GM18508 (cell line): ENCODE measurements at regions not wholly inside any gene's neighbourhood (a gene's known extent, or its start where the extent isn't known, plus 50 kb on each side); places are given as distances from the start of the nearest gene placed in this dataset.
"Not testable (repeated sequence)": the region's sequence is repeated elsewhere in the genome, so short reads cannot be mapped to it uniquely, and the experiment has no call there.

Experiments used
- ATAC-seq: cut with Tn5 transposase; IDR thresholded peaks from one replicate; pipeline ENCODE4 v1.9.1; 2021; ENCODE audit warnings: moderate number of reproducible peaks; ENCODE audit not compliant: insufficient read depth, unreplicated experiment

DNA sequence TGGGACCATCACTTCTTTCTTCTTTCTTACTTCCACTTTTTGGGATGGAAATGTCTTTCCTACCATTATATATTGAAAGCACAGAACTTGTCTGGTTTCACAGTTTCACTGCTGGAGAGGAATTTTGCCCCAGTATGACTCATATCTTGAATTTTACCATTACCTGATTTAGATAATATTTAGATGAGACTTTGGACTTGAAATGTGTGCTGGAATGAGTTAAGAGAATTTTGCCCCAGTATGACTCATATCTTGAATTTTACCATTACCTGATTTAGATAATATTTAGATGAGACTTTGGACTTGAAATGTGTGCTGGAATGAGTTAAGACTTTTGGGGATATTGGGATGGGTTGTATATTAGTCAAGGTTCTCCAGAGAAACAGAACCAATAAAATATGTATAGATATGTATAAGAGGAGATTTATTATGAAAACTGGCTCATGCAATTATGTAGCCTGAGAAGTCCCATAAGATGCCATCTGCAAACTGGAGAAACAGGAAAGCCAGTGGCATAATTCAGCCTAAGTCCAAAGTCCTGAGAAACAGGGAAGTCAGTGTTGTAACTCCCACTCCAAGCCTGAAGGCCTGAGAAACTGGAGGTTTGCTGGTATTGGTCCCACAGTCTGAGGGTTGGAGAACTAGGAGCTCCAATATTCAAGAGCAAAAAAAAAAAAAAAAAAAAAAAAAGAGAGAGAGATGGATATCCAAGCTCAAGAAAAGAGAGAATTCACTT is 1029.2 kb downstream of the EPHA3 start:
- ATAC-seq = no peak

DNA sequence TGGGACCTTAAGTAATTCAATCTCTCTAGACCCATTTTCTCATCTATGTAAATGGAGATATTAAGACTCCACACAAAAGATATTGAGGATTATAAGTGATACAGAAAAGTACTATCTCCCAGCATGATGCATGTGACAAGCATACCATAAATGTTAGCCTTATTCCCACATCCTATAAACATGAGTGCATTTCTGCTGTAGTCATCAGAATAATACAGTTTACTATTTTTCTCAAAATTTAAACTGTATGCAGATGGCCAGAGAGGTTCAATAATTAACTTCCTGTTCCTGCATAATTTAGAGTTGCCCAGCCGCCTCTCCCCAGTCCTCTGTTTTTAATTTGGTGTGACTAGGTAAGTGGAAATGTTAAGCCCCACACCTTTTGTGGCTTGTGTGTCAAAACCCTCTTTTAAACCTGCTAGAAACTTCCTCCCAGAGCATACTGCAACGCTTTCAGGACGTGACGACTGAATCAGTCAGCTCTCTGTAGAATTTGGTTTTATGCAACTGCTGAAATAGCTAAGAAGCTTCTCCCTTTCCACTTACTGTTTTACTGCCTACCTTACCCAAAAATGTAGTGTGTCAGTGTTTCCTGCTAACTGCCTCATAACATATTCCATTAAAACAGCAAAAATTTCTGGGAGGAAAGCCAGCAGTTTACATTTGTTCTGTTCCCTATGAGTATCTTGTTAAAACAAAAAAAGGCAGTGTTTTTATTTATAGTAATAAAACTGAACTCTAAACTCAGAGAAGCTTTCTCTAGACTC is 1037.9 kb downstream of the EPHA3 start:
- ATAC-seq = no peak

DNA sequence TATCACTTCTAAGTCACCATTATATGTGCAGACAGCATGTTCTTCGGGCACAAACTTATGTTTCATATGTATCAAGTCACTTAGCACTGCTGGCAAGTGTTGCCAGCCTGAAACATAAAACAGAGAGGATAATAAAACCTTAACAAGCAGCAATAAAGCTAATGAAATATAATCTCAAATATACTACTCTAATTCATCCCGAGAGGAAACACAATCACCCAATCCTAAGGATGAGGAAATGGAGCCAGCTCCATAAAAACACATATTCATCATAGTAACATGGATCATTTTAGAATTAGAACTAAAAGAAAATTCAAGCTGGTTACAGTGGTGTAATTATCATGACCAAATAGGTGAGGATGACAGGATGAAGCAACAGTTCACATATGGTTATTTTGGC is 1072.7 kb downstream of the EPHA3 start:
- no peak for ATAC-seq

DNA sequence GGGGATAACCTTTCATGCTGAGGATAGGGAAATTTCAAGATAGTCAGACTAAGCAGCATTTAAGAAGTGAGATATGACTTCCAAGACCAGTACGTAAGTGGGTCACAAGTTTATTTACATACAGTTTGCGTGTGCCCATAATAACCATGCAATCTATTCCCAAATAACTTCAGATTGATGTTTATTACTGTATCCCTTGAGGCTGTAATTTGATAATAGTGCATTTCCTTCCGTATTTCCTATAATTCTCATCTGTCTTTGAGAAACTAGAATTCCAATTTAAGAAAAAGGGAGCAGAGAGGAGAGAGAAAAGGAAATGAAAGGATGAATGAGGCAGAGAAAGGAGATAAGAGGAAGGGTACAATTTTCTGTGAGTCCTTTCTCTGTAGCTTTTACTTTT is 1073.1 kb downstream of the EPHA3 start:
- ATAC-seq = no peak

DNA sequence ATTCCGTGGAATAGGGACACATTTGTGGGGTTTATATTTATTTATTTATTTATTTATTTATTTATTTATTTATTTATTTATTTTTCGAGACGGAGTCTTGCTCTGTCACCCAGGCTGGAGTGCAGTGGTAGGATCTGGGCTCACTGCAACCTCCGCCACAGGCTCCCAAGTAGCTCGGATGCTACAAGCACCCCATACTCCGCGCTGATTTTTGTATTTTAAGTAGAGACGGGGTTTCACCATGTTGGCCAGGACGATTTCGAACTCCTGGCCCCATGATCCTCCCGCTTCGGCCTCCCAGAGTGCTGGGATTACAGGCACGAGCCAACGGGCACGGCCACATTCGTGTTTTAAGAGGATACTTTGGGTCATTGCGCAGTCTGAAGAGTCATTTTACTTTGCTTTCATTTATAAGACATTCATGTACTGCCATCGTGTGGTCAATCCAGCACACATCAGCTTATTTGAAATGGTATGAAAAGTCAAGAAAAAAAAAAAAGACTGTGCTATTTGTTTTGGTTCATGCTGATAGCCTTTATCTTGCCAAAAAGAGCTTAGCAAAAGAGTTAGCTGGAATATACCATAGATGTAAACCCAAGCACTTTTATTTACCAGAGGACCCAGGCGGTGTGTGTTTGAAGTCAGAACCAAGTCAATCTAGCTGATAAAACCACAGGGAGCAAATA is 1075.0 kb downstream of the EPHA3 start:
- ATAC-seq = peak; percentile 91

DNA sequence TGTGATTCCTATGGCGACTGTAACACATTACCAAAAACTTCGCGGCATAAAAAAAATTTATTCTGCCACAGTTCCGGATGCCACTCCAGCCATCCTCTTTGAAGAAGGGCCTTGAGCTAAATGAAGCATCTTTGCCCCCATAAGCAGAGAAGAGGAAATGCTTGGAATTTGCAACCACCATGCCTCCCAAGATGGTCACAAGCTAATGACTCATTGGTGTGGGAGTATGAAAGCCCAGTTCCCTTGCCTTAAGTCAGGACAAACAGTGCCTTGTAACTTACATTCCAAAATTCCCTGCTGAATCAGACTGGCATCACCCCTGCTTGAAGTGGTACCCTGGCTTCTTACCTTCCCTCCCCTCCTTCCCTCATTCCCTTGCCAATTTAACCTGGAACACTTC is 1077.4 kb downstream of the EPHA3 start:
- no peak for ATAC-seq

DNA sequence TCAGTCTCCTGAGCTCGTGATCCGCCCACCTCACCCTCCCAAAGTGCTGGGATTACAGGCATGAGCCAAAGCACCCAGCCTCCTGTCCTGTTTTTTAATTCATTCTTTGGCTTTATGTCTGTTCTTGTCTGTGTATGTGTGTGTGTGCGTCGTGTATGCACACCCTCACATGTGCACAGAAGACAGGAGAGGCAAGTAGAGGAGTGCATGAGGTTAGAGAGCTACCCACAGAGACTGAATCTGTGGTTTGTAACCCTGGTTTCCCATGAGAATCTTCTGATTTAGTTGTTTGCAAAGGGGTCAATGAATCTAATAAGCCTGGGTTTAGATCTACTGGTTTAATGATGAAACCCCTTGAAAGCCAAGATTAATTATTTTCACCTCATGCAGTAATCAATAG is 1090.0 kb downstream of the EPHA3 start:
- ATAC-seq = not testable (repeated sequence)

DNA sequence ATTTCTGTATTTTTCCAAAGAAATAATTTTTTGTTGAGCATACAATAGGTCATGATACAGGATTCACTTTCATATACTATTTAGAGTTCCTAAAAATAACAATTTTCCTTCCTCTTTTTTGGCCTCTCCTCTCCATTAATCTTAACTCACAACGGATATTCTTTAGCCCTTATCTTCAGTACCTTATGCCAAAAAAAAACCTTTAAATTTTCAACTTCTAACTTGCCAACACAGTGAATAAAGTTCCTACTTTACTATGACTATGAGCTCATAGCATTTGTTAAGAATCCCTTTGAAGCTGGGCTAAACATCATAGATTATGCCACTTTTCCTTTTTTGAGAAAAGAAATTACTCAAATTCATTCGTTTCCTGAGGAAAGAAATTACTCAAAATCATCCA is 1095.5 kb downstream of the EPHA3 start:
- not testable (repeated sequence) for ATAC-seq

DNA sequence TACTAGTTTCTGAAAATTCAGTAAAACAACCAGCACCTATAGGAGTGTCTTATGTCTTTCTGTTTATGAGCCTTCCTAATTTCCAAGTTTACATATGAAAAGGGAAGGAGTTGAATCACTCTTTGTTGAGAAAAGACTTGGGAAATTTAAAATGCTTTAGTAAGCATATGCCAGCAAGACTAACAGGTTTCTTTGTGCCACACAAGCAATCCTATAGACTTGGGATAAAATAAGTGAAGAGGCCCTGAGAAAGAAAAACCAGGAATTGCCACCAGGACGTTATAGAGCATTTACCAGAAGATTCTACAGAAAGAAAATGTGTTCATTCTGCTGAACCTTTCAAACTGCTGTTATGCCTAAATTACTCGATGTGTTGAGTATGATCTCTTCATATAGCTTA is 1099.1 kb downstream of the EPHA3 start:
- ATAC-seq = not testable (repeated sequence)

DNA sequence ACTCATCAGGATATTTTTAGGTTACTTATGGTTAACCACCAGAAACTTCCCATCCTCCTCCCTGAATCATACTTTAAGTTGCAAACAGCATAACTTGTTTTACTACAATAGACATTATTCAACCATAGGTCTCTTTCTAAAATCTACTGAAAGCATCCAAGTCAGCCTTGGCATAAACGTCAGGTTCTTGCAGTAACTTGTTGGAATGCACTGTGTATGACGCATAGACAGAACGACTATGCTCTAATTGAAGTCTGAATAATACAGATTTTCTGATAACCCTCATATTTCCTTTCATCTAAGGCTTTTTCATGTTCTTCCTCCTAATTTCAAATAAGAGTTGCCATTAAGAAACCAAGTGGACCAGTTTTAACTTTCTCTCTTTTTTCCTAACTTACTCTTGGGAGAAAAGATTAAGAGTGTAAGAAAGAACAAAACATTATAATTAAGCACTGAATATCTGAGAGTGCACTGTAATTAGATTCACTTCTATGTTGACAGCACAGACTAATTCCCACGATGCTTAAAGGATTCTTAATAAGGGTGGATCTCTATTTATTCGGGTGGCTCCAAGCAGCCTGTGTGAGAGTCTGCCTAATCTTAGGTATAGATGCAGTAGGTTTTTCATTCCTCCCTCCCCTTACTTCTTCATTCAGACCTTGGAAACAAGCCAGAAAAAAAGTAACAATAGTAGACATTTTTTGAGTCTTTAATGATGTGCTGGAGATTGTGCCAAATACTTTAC is 1100.1 kb downstream of the EPHA3 start:
- not testable (repeated sequence) for ATAC-seq

DNA sequence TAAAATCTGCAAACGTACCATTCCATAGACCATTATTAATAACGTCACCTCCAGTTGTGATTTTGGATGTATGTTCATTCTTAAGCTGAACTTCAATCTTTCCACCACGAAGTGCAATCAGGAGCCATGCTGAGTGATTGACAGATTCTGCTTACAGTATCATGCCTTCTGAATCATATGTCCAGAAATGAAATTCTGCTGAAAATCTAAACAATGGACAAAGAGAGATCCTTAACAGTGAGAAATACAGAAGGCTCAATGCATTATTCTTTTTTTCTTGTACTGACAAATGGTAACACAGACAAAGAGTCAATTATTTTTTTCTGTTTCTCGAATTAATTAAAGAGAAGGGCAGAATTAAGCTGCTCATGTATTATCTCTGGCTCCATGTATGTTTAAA is 1114.5 kb downstream of the EPHA3 start:
- ATAC-seq = no peak

DNA sequence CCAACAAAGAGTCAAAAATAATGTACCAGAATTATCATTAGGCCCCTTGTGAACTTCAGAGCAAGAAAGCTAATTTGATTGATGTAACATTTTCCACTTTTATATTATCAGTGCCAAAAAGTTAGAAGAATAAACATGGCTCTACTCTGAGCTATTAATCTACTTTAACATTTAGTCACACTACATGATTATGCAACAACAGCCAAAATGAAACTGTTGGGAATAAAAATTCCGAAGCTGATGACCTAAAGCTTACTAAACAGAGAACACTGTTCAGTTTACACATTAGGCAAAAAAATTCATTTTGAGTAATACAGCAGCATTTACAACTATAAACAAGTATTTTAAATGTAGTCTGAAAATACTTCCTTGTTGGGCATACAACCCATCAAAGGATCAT is 1134.1 kb downstream of the EPHA3 start:
- no peak for ATAC-seq

DNA sequence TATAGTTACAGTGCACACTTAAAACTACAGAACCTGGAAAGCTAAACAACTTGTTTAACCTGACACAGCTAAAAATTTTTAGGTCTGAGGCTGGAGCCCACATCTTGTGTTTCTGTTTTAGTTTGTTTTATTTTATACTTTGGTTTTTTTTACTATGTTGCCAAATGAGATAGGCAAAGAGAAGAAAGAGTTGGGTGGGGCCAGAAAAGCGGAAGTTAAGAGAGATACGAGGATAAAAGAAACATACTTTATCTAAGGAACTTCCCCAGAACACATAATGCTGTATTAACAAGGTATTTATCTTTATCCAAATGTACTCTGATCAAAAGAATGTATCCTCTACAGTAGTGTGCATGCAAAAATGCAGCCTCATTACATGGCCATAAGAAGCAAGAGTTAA is 1145.7 kb downstream of the EPHA3 start:
- no peak for ATAC-seq

DNA sequence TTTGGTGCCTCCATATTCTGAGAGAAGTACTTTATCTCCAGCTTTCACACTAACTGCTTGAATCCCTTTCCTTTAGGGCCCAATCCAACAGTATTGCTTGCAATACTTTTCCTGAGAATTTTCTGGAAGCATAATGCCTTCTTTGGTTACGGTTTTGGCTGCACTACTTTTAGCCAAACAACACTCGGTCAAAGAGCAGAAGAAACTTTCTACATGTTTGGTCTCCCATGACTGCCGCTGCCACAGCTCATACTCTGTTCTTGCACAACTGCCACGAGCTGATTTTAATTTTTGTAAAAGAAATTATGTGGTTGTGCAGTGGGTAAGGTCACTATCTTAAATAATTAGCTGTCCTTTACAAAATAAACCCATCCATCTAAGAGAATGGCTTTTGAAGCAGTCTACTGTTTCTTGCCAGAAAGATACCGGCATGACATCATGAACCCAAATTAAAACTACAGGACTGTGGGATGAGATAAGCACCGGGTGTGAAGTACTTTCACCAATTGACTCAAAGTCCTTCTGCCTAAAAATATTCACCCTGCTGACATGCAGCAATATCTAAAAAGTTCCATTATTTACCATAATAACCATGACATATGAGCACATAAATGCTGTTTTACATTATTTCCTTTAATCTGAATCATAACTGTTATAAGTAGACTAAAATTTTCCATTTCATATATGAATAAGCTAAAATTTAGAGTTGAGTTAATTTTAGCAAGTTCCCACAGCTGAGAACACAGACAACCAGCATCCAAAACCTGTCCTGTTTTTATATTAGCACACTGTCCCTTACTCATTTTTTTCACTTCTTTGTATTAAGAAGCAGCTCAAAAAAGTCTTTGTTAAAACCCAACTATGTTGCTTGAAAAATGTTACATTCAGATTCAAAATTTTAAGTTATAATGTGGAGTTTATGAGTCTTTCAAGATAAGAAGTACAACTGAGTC is 1154.3 kb downstream of the EPHA3 start:
- no peak for ATAC-seq
